Stimulated activated CD8-positive, alpha-beta memory T cell treated with anti-CD3 and anti-CD28 coated beads, Interleukin-4, amount 100 ng/mL, for 24 hours (primary cell): ENCODE measurements at regions not wholly inside any gene's neighbourhood (a gene's known extent, or its start where the extent isn't known, plus 50 kb on each side); places are given as distances from the start of the nearest gene placed in this dataset.
"Not testable (repeated sequence)": the region's sequence is repeated elsewhere in the genome, so short reads cannot be mapped to it uniquely, and the experiment has no call there.

Source experiments
- DNase-seq: peaks from one replicate; pipeline ENCODE4 v3.0.0-alpha.2; 2020; ENCODE audit warnings: low read depth

DNA sequence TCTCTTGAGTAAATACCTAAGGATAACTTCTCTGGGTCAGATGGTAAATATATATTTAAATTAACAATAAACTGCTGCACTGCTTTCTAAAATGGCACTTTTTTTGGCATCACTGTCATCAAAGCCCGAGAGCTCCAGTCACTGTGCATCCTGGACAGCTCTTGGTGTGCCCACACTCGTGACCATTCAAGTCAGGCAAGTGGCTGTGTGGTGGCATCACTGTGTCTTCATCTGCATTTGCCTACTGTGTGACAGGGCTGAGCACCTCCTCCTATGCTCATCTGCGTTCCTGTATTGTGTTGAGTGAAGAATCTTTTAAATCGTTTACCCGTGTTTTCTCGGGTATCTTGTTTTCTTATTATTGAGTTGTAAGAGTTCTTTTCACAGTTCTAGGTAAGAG, 568.1 kb upstream of the SALL3 start:
- no peak for DNase-seq

- DNase-seq, result no peak
These were observed 565.3 kb upstream of the SALL3 start for GRCh38 chr18:78414302-78414701.

GRCh38 chr18:78416853-78417252, 562.8 kb upstream of the SALL3 start:
- DNase-seq, result no peak

DNA sequence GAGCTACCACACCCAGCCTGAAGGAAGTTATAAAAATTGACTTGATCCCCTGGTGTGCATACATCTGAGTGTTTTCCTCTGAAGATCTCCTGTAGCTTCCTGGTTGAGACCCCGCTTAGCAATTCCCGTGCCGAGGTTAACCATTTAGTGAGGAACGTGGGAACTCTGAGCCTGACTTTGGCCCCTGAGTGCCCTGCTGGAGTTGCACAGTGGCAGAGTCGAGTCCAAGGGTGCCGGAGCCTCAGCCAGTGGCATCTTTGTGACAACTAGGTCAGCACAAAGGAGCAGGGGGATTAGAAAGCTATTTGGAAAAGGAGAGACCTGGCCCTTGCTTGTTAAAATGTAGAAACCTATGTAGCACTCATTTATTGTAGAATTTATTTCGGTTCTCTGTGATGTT, 561.2 kb upstream of the SALL3 start:
- no peak for DNase-seq

- no peak for DNase-seq
These were observed 560.4 kb upstream of the SALL3 start for GRCh38 chr18:78419171-78419570.

- no peak for DNase-seq
These were observed 559.5 kb upstream of the SALL3 start for GRCh38 chr18:78420116-78420515.

GRCh38 chr18:78421392-78421791, 558.2 kb upstream of the SALL3 start:
- DNase-seq, result no peak

- no peak for DNase-seq
These were observed 557.3 kb upstream of the SALL3 start for GRCh38 chr18:78422336-78422735.

DNA sequence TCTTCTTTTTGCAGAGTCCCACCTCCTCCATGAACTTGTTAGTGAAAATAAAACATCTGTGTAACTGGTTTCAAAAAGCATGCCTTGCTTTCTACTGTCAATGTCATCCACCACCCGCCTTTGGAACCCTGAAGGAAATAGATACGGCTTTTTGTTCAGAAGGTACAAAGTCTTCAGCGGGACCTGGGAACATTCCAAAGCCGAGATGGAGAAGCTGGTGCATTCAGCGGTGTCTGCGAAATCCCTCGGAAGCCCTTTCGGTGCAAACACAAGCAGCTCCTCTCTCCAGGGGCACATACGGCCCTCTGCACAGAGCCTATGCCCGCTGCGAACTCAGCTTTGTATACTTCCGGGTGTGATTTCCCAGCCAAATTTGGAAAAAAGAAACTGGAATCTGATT, 555.8 kb upstream of the SALL3 start:
- no peak for DNase-seq

DNA sequence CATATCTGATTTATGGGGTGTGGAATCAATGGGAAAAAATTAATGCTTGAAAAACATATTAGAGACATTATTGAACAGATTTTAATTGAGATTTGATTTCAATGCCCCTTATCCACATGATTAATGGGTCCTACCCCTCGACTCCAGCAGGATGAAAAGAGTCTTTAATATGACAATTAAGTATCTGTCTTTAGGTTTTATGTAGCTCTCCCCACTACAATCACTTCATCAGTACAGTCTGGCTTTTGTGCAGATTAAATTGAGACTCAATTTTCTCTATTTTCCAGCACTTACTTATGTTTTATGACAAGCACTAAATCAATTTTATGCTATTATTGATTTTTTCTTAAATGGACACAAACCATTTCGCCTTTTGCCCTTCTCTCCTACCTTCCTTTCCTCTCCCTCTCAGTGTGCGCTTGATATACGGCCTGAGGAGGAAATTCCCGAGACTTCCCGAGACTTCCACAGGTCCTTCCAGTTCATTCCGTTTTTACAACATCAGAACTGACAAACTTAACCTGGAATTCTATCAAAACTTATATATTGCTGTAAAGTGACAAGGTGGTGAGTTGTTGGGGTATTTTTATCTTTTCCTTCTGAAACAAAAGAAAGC, 555.1 kb upstream of the SALL3 start:
- DNase-seq, result no peak

GRCh38 chr18:78425019-78425412, 554.6 kb upstream of the SALL3 start:
- DNase-seq, result no peak

DNA sequence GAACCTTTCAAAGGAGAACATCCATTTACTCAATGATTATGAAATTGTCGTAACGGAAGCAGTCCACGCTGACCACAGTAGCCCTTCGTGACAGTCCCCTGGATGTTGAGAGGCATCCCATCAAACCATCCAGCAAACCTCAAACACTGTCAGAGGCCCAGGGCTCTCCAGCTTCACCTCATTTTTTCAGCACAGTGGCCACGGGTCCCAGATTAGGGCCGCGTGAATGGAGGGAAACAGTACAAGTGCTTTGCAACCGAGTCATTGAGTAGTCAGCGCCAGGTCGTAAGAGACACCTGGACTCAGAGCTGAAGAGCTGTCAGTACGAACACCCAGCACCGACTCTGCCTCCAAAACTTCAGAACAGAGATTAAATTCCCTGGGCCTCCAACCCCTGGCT, 552.5 kb upstream of the SALL3 start:
- DNase-seq, result no peak

DNA sequence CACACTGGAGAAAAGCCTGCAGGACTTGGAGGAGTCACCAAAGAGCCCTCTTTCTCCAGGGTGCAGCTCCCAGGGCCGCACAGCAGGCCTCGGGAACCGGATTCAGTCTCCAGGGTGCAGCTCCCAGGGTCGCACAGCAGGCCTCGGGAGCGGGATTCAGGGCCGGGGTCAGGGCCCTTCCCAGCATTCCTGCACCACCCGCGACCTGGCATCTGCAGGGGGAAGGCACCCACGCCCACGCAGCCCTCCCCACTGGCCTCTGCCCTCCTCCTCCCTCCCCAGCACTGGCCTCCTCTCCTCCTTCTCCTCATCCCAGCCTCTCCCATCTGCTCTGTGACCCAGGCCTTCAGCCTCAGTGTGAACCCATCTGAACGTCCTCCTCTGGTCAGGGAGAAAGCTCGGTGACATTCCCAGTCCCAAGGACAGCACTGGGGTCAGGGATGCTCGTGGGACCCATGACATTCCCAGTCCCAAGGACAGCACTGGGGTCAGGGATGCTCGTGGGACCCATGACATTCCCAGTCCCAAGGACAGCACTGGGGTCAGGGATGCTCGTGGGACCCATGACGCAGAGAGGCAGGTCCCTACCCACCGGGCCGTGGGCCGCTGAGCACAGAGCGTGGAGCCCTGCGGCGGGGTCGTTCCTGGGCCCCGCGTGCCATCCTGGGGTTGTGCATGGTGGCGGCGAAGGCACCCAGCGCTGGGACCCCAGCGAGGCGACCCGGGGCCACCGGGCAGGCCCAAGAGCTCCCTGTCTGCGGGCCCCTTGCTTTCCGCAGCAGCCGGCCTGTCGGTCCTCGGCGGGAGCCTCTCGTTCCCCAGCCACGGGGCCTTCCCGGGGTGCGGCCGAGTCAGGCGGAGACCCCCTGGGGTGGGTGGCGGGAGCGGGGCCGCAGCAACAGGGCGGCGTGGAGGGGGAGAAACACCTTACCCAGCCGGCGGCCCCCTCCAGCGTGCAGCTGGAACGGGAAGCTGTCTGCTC, 550.2 kb upstream of the SALL3 start:
- DNase-seq, result no peak

DNA sequence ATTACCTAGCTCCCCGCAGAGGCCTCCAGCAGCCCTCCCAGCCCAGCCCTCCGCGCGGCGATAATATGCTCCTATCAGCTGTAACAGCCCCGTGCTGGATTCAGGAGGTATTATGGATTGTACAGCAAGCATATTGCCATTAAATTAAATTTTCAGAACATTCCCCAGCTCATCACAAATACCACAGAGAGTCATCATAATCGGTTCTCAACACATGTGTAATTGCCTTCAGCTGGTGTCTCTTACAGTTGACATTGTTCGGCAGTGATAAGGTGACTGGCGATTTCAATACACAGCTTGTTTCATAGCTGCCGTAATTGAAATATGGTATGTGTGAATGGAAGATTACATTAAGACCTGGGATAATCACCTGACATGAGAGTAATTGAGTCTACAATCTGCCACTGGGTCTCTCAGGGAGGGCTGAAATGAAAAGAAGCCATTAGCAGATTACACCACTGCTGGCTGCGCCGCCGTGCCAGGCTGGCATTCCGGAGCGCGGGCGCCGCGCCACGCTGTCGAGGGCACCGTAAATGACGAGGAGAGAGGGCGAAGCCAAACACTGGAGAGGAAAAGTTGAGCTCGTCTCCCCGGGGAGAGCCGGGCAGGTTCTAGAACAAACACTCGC, 549.4 kb upstream of the SALL3 start:
- no peak for DNase-seq

- DNase-seq, result no peak
These were observed 548.0 kb upstream of the SALL3 start for GRCh38 chr18:78431606-78432005.

GRCh38 chr18:78433562-78433961, 546.1 kb upstream of the SALL3 start:
- no peak for DNase-seq

GRCh38 chr18:78436110-78436509, 543.5 kb upstream of the SALL3 start:
- DNase-seq, result no peak

GRCh38 chr18:78438235-78438634, 541.4 kb upstream of the SALL3 start:
- DNase-seq, result not testable (repeated sequence)

DNA sequence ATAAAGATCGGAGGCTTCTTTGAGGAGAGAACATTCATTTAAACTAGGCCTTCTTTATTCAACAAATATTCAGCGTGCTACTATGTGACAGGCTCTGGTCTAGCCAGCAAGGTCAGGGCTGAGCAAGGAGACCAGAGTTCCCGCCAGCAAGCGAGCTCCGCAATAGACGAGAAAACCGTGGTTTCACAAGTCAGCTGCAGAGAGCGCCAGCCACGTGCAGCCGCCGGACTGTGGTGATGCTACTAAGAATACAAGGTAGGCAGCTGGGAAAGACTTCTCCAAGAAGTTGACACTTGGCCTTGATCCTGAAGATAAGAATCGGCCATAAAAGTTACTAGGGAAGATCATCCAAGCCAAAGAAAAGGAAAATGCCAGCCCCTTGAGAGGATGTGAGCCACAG, 533.7 kb upstream of the SALL3 start:
- no peak for DNase-seq

DNA sequence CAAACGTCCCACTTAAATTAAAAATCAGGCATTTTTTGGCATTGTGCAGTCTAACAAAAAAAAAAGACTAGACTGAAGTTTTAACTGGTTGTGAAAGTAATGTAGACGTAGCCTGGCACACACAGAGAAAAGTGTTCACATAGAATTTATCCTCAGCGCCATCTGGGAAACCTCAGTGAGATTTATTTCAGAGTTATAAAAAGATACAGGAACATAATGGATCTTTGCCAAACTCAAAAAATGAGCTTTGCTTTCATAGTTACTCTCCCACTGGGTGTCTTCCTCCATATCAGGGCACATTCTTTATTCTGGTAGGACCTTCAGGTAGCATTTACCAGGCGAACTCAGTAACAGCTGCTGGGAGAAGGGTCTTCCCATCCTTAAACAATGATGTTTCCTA, 532.4 kb upstream of the SALL3 start:
- no peak for DNase-seq

DNA sequence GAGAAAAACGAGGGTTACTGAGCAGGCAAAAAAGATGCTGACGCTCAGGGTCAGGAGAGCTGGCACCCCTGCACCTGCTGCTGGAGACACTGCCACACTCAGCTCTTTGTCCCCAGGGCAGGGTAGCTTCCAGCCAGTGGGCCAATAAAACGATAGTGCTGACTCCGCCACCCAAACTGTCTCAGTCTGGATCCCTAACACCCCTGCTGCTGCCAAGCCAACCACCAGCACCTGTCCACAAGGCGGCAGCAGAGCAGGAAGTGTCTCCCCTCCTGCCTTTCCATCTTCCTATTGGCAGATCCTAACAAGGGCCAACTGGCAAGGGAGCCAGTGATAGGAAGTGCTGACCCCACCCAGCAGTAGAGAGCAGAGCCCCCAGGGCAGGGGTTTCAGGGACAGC, 531.5 kb upstream of the SALL3 start:
- no peak for DNase-seq

DNA sequence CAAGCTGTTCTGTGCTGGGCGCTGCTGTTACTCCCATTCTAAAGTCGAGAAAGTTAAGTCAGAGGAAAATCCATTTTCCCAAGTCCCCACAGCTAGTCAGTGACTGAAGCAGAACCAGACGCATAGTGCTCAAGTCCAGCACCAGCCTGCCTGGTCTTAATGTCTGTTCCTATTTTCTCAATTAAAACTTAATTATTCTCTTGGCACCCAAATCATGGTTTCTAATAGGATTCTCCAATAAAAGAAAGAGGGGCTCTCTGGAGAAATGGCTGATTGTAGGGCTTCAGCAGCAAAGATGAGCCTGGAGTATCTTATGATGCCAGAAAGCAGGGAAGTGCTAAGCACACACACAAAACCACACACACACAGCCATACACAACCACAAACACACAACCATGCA, 531.0 kb upstream of the SALL3 start:
- no peak for DNase-seq

DNA sequence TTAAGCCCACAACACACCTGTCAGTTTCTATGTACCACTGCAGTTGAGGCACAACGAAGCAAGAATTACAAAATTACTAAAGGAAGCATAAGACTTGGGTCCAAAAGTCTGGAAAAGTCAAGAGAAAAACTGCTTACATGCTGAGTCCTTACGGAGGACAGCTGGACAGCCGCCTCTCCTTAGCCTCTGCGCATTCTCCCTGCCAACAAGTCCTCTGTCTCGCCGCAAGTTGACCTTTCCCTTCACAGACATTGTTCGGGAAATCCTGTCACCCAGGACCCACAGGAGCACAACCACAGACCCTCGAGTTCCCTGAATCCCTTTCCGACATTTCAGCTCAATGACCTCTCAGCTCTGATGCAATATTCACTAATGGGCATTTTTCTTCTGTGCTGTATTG, 525.4 kb upstream of the SALL3 start:
- no peak for DNase-seq
